ENCODE measurements at regions not wholly inside any gene's neighbourhood (a gene's known extent, or its start where the extent isn't known, plus 50 kb on each side); places are given as distances from the start of the nearest gene placed in this dataset.

DNA sequence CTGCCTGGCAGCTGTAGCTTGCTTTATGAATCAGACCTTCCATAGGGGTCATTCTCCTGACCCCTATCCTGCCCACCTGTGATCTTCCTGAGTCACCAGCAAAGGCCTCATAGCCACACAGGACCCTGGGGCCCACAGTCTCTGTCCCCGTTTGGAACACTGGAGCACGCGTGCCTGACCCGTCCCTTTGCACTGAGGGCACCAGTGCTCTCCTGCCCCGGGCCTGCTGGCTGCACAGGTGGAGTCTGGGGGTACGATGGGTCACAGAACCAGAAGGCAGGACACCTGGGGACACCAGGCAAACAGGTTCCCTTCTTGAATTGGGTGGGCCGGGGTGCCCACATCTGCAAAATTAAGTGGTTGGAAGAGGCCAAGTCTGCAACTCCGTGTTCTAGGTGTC lies 97.2 kb downstream of the CPZ start:
- TF ChIP-seq, protein P1, sequence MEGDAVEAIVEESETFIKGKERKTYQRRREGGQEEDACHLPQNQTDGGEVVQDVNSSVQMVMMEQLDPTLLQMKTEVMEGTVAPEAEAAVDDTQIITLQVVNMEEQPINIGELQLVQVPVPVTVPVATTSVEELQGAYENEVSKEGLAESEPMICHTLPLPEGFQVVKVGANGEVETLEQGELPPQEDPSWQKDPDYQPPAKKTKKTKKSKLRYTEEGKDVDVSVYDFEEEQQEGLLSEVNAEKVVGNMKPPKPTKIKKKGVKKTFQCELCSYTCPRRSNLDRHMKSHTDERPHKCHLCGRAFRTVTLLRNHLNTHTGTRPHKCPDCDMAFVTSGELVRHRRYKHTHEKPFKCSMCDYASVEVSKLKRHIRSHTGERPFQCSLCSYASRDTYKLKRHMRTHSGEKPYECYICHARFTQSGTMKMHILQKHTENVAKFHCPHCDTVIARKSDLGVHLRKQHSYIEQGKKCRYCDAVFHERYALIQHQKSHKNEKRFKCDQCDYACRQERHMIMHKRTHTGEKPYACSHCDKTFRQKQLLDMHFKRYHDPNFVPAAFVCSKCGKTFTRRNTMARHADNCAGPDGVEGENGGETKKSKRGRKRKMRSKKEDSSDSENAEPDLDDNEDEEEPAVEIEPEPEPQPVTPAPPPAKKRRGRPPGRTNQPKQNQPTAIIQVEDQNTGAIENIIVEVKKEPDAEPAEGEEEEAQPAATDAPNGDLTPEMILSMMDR (IDR thresholded peaks at IDR 0.05): no peak
- Histone ChIP-seq H3K27ac (no peak overlapping the region), H3K36me3 (no peaks in the 10 kb centered on the region), H3K4me1 (no peaks in the 10 kb centered on the region), H3K4me3 (no peak overlapping the region), H3K27me3 (peaks cover 0 to 5% (median 0%) of the 10 kb centered on the region in 4 donors), H3K9me3 (no peaks in the 10 kb centered on the region)
- intact Hi-C loops (cut with DNase I): loop anchor here in 1 of 3 donors (10.0 kb wide), 1 partner anchor 185 kb away; the partner anchor contains the start of gene HMX1
- 55 to 64% methylated on average over 8 of the region's 8 CpGs for WGBS, 2 donors
- DNase-seq (no peak), ATAC-seq (no peak), FAIRE-seq (no peak)

DNA sequence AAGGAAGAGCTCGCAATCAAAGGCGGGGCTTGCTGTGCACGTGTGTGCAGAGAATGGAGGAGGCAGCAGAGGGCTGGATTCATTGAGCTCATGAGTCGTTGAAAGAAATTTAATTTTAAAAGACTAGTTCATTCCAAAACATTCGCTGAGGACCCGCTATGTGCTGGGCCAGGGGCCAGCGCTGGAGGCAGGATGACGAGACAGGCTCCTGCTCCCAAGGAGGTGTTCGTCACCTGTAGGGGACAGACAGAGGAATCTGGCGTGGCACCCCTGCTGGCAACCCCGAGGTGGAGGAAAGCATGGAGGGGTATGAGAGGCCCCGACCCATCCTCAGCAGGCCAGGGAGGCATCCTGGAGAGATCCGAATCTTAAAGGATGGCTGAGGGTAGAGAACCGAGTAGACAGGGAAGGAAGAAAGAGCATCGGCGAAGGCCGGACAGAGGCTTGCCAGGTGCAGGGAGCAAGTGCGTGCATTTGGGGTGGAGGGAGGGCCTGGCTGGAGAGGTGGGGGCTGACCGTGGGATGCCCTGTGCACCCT lies 96.4 kb downstream of the CPZ start:
- no peak for ATAC-seq
- H3K27me3 ChIP-seq: peaks cover 0 to 5% (median 0%) of the 10 kb centered on the region in 4 donors
- no peak for FAIRE-seq
- H3K4me3 ChIP-seq: no peak overlapping the region
- no peaks in the 10 kb centered on the region for H3K9me3 ChIP-seq
- no peak for DNase-seq
- H3K27ac ChIP-seq: no peak overlapping the region
- TF ChIP-seq, protein P1 (IDR thresholded peaks at IDR 0.05): no peak
- intact Hi-C loops (cut with DNase I): no loop called here
- no peaks in the 10 kb centered on the region for H3K4me1 ChIP-seq
- no peaks in the 10 kb centered on the region for H3K36me3 ChIP-seq
- 60 to 64% methylated on average over 19 of the region's 19 CpGs for WGBS, 2 donors

- Histone ChIP-seq H3K27ac (no peak overlapping the region), H3K9me3 (no peaks in the 10 kb centered on the region), H3K4me3 (no peak overlapping the region), H3K4me1 (no peaks in the 10 kb centered on the region), H3K27me3 (peaks cover 0 to 5% (median 0%) of the 10 kb centered on the region in 4 donors), H3K36me3 (no peaks in the 10 kb centered on the region)
- intact Hi-C loops (cut with DNase I): no loop called here
- FAIRE-seq (no peak), ATAC-seq (peak in 3 of 4 donors; percentile 48 to 78 (median 65)), DNase-seq (peak in 2 of 6 donors; percentile 15 to 72)
- WGBS, 2 donors: 12 to 14% methylated on average over 41 of the region's 41 CpGs
- TF ChIP-seq, protein P1 (IDR thresholded peaks at IDR 0.05): peak in 3 of 4 donors; percentile 23 to 50 (median 48)
These were observed 95.7 kb downstream of the CPZ start for GRCh38 chr4:8688041-8688907.

DNA sequence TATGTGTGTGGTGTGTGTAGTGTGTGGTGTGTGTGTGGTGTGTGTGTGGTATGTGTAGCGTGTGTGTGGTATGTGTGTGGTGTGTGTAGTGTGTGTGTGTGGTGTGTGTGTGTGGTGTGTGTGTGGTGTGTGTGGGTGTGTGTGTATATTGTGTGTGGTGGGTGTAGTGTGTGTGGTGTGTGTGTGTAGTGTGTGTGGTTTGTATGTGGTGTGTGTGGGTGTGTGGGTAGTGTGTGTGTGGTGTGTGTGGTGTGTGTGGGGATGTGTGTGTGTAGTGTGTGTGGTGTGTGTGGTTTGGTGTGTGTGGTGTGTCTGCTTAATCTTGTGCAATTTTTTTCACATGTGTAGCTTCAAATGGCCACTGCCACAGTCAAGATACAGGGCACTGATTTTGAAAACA lies 94.5 kb downstream of the CPZ start:
- Histone ChIP-seq H3K9me3 (no peaks in the 10 kb centered on the region), H3K36me3 (no peaks in the 10 kb centered on the region), H3K27ac (no peak overlapping the region), H3K4me3 (no peak overlapping the region), H3K27me3 (peaks cover 0 to 5% (median 0%) of the 10 kb centered on the region in 4 donors), H3K4me1 (no peaks in the 10 kb centered on the region)
- DNase-seq: no peak
- WGBS, 2 donors: 44 to 62% methylated on average over 1 of the region's 1 CpG
- intact Hi-C loops (cut with DNase I): no loop called here
- no peak for FAIRE-seq
- TF ChIP-seq, protein P1 (IDR thresholded peaks at IDR 0.05): no peak
- no peak for ATAC-seq

- no peaks in the 10 kb centered on the region for H3K36me3 ChIP-seq
- H3K27me3 ChIP-seq: peaks cover 0 to 5% (median 0%) of the 10 kb centered on the region in 4 donors
- no peak overlapping the region for H3K4me3 ChIP-seq
- 57 to 72% methylated on average over 6 of the region's 6 CpGs for WGBS, 2 donors
- no peak for ATAC-seq
- no peaks in the 10 kb centered on the region for H3K9me3 ChIP-seq
- no peaks in the 10 kb centered on the region for H3K4me1 ChIP-seq
- H3K27ac ChIP-seq: no peak overlapping the region
- intact Hi-C loops (cut with DNase I): no loop called here
- DNase-seq: no peak
- TF ChIP-seq, protein P1 (IDR thresholded peaks at IDR 0.05): no peak
- no peak for FAIRE-seq
These were observed 93.3 kb downstream of the CPZ start for GRCh38 chr4:8685831-8686230.
